Smooth muscle cell (in vitro differentiated cells): ENCODE measurements at regions not wholly inside any gene's neighbourhood (a gene's known extent, or its start where the extent isn't known, plus 50 kb on each side); places are given as distances from the start of the nearest gene placed in this dataset.

Experiments used
- DNase-seq: peaks from one replicate; lab custom pipeline; 2025; ENCODE audit not compliant: unreplicated experiment; lab: John Stamatoyannopoulos, UW
- H2AFZ ChIP-seq: fragments of 200-600 bp; sonication (generic); 2 replicates; pipeline ENCODE4 v1.6.0; 2016; ENCODE audit warnings: antibody characterized with exemption, low read depth, mild to moderate bottlenecking
- H3F3A ChIP-seq: fragments of 200-600 bp; sonication (generic); 2 replicates; pipeline ENCODE4 v1.6.0; 2017; ENCODE audit warnings: antibody characterized with exemption, low read depth
- H3K27ac ChIP-seq: fragments of 200-600 bp; sonication (generic); 2 replicates; pipeline ENCODE4 v1.5.1; 2016; ENCODE audit warnings: low read depth, mild to moderate bottlenecking
- H3K27me3 ChIP-seq: fragments of 200-600 bp; sonication (generic); 2 replicates; pipeline ENCODE4 v1.6.1; 2016; ENCODE audit warnings: low read depth, mild to moderate bottlenecking
- H3K36me3 ChIP-seq: fragments of 200-600 bp; sonication (generic); 2 replicates; pipeline ENCODE4 v1.5.1; 2016; ENCODE audit warnings: low read depth
- H3K4me1 ChIP-seq: fragments of 200-600 bp; sonication (generic); 2 replicates; pipeline ENCODE4 v1.5.1; 2016; ENCODE audit warnings: low read depth
- H3K4me2 ChIP-seq: fragments of 200-600 bp; sonication (generic); 2 replicates; pipeline ENCODE4 v1.6.0; 2016; ENCODE audit warnings: mild to moderate bottlenecking
- H3K4me3 ChIP-seq: fragments of 200-600 bp; sonication (generic); 2 replicates; pipeline ENCODE4 v1.5.1; 2016; ENCODE audit warnings: mild to moderate bottlenecking
- H3K79me2 ChIP-seq: fragments of 200-600 bp; sonication (generic); 2 replicates; pipeline ENCODE4 v1.6.0; 2016; ENCODE audit warnings: low read depth, mild to moderate bottlenecking
- H3K9ac ChIP-seq: fragments of 200-600 bp; sonication (generic); 2 replicates; pipeline ENCODE4 v1.6.0; 2016; ENCODE audit warnings: low read depth
- H3K9me3 ChIP-seq: fragments of 200-600 bp; sonication (generic); replicated peaks from 2 replicates; pipeline ENCODE4 v1.5.1; 2016; ENCODE audit warnings: low read depth
- H4K20me1 ChIP-seq: fragments of 200-600 bp; sonication (generic); 2 replicates; pipeline ENCODE4 v1.6.0; 2016; ENCODE audit warnings: low read depth
- CTCF ChIP-seq: fragments of 200-600 bp; sonication (generic); IDR thresholded peaks from 2 replicates; pipeline ENCODE4 v1.5.1; 2017; ENCODE audit warnings: borderline replicate concordance, mild to moderate bottlenecking, antibody characterized with exemption; ENCODE audit not compliant: insufficient read depth, poor library complexity, severe bottlenecking
- WGBS: methylation state at CpG from one replicate; pipeline ENCODE4 v1.1.7; 2016; ENCODE audit warnings: low lambda C conversion rate; 5-methylcytosine and 5-hydroxymethylcytosine counted together

- no peak for TF ChIP-seq CTCF
- Histone ChIP-seq H3K27ac (no peak overlapping the region), H3K9ac (no peak overlapping the region), H3K36me3 (no peaks in the 10 kb centered on the region), H2AFZ (no peak overlapping the region), H3K4me3 (no peak overlapping the region), H3K4me2 (no peak overlapping the region), H3K9me3 (peaks cover 6% of the 10 kb centered on the region), H4K20me1 (no peaks in the 10 kb centered on the region), H3F3A (no peaks in the 10 kb centered on the region), H3K27me3 (no peaks in the 10 kb centered on the region), H3K79me2 (no peaks in the 10 kb centered on the region), H3K4me1 (no peaks in the 10 kb centered on the region)
- WGBS: 86% methylated on average over 3 of the region's 3 CpGs
- DNase-seq: no peak
These were observed 473.3 kb upstream of the SLC35B3 start for GRCh38 chr6:8908638-8909037.

- Histone ChIP-seq H3F3A (no peaks in the 10 kb centered on the region), H4K20me1 (no peaks in the 10 kb centered on the region), H3K36me3 (no peaks in the 10 kb centered on the region), H3K27me3 (no peaks in the 10 kb centered on the region), H3K4me3 (no peak overlapping the region), H3K9ac (no peak overlapping the region), H3K4me1 (no peaks in the 10 kb centered on the region), H3K27ac (no peak overlapping the region), H3K9me3 (no peaks in the 10 kb centered on the region), H3K4me2 (no peak overlapping the region), H2AFZ (no peak overlapping the region), H3K79me2 (no peaks in the 10 kb centered on the region)
- no peak for DNase-seq
- no peak for TF ChIP-seq CTCF
These were observed 471.4 kb upstream of the SLC35B3 start for GRCh38 chr6:8906699-8907098.

GRCh38 chr6:8905757-8906156 is 470.4 kb upstream of the SLC35B3 start:
- Histone ChIP-seq H3K36me3 (no peaks in the 10 kb centered on the region), H3K27ac (no peak overlapping the region), H3F3A (no peaks in the 10 kb centered on the region), H3K4me3 (no peak overlapping the region), H4K20me1 (no peaks in the 10 kb centered on the region), H3K4me1 (no peaks in the 10 kb centered on the region), H3K9ac (no peak overlapping the region), H3K9me3 (no peaks in the 10 kb centered on the region), H3K79me2 (no peaks in the 10 kb centered on the region), H3K4me2 (no peak overlapping the region), H3K27me3 (no peaks in the 10 kb centered on the region), H2AFZ (no peak overlapping the region)
- 81% methylated on average over 2 of the region's 2 CpGs for WGBS
- no peak for TF ChIP-seq CTCF
- DNase-seq: no peak

- Histone ChIP-seq H3K79me2 (no peaks in the 10 kb centered on the region), H3K9ac (no peak overlapping the region), H3K27ac (no peak overlapping the region), H3K36me3 (no peaks in the 10 kb centered on the region), H3K9me3 (no peaks in the 10 kb centered on the region), H3K4me1 (no peaks in the 10 kb centered on the region), H3K4me3 (no peak overlapping the region), H2AFZ (no peak overlapping the region), H3K27me3 (no peaks in the 10 kb centered on the region), H3K4me2 (no peak overlapping the region), H3F3A (no peaks in the 10 kb centered on the region), H4K20me1 (no peaks in the 10 kb centered on the region)
- TF ChIP-seq CTCF: peak; percentile 12
- DNase-seq: no peak
- WGBS: 23% methylated on average over 3 of the region's 3 CpGs
These were observed 469.4 kb upstream of the SLC35B3 start for GRCh38 chr6:8904754-8905153.
